ENCODE measurements at regions not wholly inside any gene's neighbourhood (a gene's known extent, or its start where the extent isn't known, plus 50 kb on each side); places are given as distances from the start of the nearest gene placed in this dataset.
"Not testable (repeated sequence)": the region's sequence is repeated elsewhere in the genome, so short reads cannot be mapped to it uniquely, and the experiment has no call there.

DNA sequence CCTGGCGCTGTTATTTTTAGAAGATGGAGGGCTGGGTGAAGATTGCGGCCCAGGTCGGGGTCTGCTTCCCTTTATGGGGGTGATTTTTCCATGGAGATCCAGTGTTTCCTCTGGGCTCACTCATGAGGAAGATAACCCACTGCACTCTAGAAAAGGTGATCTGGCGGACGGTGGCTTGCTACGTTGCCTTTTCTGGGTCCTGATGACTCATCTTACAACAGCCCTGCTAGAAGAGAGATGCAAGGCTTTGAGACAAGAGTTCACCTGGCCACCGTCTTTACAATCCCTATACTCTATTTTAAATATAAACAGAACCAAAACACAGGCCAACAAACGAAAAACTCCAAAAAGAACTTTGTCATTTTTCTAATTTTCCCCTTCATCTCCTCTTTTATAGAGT lies 182.1 kb upstream of the EXOC2 start:
- DNase-seq (ENCODE audit: low read depth in 2 of 3, low spot score in 2 of 3) = no peak

DNA sequence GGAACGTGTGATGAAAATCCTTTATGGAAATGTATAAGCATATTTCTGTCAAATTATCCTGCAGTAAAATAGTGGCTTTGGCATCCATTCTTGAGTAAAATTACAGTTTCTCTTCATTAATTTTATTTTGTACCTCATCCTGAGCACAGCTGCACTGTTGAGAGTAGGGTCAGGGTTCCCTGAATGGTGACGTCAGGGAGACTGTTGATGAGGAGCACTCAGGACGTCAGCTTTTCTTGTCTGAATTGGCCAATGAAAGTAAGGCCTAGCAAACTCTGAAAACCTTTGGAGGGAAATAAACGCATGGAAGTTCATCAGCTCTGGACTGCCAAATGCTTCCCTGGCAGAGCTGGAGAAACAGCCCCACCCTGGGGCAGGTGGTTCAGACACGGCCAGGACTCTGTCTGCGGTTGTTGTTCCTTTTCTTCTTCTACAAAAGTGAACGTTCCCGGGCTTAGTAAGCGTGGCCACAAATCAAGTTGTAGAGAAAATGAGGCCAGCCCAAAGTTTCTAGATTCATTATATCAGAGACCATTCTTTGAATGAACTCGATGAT lies 179.7 kb upstream of the EXOC2 start:
- DNase-seq (ENCODE audit: low read depth in 2 of 3, low spot score in 2 of 3) = no peak

DNA sequence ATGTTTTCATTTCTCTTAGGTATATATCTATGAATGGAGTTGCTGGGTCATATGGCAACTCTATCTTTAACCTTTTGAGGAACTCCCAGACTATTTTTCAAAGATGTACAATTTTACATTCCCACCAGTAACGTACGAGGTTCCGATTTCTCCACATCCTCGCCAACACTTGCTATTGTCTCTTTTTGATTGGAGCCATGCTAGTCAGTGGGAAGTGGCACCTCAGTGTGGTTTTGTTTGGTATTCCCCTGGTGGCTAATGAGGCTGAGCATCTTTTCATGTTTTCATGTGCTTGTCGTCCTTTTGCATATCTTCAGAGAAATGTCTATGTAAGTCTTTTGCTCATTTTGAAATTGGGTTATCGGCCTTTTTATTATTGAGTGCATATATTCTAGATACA lies 178.6 kb upstream of the EXOC2 start:
- DNase-seq (ENCODE audit: low read depth in 2 of 3, low spot score in 2 of 3) = no peak

DNA sequence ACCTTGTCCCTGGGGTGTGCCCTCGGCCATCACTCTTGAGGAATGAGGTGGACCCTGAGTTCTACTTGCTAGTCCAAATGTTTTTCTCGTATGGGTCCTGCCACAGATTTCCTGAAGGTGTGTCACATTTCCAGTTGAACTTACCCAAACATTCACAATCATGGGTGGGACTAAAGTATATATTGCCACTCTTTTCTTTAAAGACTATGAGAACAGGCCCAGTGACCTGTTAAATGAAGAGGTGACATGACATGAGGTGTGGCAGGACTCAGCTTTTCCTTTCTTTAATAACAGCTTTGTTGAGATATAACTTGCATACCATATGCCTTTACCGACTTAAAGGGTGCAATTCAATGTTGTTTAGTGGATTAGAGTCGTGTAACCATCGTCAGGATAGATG lies 177.2 kb upstream of the EXOC2 start:
- DNase-seq (ENCODE audit: low read depth in 2 of 3, low spot score in 2 of 3) = no peak

DNA sequence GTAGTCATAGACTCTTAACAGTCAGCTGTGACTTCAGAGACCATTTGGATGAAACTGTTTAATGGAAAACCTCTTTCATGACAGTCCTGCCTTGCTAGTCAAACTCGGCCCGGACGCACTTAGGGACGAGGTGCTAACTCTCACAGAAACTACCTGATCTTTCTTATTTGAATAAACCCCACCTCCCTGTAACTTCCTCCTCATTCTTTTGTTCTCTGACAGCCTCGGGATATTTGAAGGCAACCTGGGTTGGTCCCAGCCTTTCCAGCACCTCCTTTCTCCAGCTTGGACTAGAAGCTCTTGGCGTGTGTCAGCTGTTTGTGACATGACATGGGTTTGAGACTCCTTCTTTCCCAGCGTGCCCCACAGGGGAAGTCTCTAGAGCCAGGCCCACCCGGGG lies 175.3 kb upstream of the EXOC2 start:
- DNase-seq (ENCODE audit: low read depth in 2 of 3, low spot score in 2 of 3) = no peak

DNA sequence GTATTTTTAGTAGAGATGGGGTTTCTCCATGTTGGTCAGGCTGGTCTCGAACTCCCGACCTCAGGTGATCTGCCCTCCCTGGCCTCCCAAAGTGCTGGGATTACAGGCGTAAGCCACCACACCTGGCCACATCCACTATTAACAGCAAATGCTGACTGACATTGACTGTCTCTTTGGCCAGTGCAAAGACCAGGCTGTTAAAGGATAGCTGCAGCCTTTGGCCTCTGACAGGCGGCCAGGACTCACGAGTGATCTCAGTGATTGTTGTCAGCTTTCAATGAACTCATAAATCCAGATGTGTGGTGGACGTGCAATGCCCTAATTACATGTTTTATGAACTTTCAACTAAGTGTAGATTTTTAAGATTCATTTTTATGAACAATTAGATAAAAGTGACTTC lies 174.4 kb upstream of the EXOC2 start:
- DNase-seq (ENCODE audit: low read depth in 2 of 3, low spot score in 2 of 3) = no peak

DNA sequence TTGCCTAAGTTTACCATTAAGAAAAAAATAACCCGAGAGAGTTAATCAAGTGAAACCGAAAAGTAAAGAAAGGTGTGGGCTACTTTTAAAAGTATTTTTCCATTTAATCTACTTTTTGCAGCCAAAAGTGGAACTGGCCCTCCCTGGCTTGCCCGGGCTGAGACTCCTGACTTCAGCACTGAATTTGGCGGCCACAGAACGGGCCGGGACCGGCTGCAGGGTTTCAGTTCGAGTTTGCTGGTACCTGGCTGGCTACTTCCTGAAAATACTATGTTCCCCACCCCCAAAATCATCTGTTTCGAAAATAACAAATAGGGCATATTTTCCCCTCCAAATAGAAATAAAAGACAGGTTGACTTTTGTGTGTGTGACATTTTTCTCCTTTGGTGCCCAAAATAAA lies 173.4 kb upstream of the EXOC2 start:
- DNase-seq (ENCODE audit: low read depth in 2 of 3, low spot score in 2 of 3) = no peak

DNA sequence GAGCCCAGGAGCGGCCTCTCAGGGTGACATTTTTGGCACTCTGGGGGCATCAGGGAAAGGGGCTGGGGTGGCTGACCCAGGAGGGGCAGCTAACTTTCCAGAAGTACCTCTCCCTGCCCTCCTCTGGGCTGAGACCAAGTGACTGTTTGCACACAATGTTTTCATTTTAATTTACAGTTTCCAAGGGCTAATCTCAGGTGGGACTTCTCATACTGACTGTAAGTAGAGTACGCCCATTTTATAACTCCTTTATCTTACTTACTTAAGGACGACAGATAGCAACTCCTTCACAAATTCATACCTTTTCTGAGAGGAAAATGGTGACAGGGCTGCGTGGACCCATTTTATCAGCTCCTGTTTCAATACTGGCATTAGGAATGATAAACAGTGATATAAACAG lies 172.9 kb upstream of the EXOC2 start:
- DNase-seq (ENCODE audit: low read depth in 2 of 3, low spot score in 2 of 3) = no peak

DNA sequence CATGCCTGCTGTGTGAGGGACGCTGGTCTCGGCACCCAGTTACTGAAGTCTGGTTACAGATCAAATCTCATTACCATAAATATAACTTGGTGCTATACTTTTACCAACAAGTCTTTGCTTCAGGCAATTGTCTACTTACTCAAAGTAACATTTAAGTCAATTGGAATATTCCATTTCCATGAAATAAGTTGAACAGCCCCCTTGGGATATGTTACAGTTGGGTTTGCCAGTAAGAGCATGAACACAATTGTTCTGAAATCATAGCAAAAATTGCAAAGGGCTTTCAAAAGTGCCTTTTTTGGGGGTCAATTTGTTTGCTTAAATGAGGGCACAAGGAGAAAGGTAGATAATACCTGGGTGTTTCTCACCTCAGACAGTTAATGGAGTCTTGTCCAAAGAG lies 170.9 kb upstream of the EXOC2 start:
- no peak for DNase-seq (ENCODE audit: low read depth in 2 of 3, low spot score in 2 of 3)

DNA sequence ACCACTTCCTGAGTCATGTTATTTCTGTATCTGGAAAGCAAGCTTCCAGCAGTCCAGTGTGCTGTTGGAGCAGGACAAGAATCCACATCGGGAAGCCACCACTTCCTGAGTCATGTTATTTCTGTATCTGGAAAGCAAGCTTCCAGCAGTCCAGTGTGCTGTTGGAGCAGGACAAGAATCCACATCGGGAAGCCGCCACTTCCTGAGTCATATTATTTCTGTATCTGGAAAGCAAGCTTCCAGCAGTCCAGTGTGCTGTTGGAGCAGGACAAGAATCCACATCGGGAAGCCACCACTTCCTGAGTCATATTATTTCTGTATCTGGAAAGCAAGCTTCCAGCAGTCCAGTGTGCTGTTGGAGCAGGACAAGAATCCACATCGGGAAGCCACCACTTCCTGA lies 170.2 kb upstream of the EXOC2 start:
- not testable (repeated sequence) for DNase-seq (ENCODE audit: low read depth in 2 of 3, low spot score in 2 of 3)

DNA sequence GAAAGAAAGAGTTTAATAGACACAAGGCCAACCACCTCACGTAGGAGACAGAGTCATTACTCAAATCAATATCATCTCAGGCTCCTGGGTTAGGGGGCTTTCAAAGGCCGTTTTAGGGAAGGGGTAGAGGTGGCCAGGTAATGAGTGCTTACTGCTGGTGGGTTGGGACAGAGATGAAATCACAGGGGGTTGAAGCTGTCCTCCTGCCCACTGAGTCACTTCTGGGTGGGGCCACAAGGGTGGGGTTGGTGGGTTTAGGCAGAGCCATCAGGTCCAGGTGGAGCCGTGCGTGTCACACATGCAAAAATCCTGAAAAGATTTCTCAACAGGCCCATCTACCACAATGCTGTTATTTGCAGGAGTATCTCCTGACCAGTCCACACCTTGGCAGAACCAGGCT lies 167.0 kb upstream of the EXOC2 start:
- DNase-seq (ENCODE audit: low read depth in 2 of 3, low spot score in 2 of 3) = no peak

DNA sequence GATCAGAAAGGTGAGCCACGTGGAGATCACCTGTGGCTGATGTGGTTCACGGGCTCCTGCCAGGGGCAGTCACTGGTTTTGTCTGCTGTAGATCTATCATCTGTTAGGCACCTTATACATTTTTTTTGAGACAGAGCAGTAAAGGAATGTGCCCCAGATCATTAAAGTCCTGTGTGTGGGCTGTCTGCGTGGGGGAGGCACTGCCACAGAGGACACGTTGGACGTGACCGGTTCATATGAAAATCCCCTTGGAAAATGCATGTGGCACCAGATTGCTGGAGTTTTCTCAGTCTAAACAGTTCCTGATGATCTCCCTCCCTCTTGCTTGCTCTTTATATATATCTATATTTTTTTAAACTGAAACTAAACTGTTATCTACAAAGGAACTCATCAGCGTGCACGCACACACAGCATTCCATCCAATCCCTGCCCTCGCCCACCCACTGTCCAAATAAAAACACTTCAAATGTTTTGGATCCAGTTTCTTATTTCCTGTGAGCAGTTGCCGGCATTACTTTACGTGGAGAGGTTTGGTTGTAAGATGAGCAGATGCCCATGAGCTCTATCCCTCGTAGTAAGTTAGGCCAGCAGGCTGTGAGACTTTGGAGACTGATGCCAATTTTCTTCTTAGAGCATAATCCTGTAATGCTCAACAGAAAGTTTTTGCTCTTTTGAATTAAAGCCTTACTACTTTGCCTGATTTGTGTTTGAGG lies 161.6 kb upstream of the EXOC2 start:
- no peak for DNase-seq (ENCODE audit: low read depth in 2 of 3, low spot score in 2 of 3)

DNA sequence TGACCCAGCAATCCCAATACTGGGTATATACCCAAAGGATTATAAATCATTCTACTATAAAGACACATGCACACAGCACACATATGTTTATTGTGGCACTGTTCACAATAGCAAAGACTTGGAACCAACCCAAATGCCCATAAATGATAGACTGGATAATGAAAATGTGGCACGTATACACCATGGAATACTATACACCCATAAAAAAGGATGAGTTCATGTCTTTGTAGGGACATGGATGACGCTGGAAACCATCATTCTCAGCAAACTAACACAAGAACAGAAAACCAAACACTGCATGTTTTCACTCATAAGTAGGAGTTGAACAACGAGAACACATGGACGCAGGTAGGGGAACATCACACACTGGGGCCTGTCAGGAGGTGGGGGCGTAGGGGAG lies 159.3 kb upstream of the EXOC2 start:
- DNase-seq (ENCODE audit: low read depth in 2 of 3, low spot score in 2 of 3) = not testable (repeated sequence)

DNA sequence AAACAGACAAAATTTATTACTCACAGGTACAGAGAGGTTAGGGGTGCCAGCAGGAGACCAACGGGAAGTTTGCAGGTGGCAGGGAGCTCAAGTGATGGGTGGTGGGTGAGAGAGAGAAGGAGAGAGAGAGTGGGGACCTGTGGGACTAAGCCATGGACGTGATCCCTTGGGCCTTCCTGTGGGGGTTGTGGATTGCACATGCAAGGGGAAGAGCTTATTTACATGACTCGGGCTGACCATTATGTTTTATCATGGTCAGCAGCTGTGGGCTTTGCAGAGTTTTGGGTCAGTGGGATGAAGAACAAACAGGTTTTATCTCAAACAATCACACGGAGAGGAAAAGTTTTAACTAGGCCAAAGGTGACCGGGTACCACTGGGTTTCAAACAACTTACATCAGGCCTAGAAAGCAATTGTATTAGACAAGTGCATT lies 156.2 kb upstream of the EXOC2 start:
- DNase-seq (ENCODE audit: low read depth in 2 of 3, low spot score in 2 of 3) = no peak

DNA sequence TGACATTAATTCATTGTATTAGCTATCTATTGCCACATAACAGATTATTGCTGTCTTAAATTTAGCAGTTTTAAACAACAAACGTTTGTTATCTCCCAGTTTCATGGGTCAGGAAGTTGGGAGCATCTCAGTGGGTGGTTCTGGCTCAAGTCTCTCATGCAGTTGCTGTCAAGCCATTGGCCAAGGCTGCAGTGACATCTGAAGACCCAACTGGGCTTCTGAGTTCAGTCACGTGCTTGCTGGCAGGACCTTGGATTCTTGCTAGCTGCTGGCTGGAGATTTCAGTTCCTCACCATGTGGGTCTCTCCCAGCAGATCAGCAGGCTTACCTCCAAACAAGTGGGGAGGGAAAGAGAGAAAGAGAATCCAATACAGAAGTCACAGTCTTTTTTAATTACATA lies 152.6 kb upstream of the EXOC2 start:
- no peak for DNase-seq (ENCODE audit: low read depth in 2 of 3, low spot score in 2 of 3)

DNA sequence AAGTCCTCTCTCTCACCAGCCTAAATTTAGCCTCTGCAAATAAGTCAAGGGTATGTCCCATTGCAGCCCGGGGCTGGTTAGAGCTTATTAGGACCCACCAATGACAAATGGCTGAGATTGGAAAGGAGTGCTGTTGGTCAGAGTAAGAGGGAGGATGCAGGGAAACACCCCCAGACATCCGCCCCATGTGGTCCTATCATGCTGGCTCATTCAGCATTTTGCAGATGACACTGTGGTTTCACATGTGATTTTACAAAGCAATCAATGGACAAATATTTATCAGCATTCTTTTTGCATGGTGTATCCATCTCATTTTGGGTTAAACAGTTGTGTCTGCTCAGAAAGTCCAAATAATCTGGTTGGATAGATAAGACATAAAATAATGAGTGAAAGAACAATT lies 152.2 kb upstream of the EXOC2 start:
- DNase-seq (ENCODE audit: low read depth in 2 of 3, low spot score in 2 of 3) = no peak

DNA sequence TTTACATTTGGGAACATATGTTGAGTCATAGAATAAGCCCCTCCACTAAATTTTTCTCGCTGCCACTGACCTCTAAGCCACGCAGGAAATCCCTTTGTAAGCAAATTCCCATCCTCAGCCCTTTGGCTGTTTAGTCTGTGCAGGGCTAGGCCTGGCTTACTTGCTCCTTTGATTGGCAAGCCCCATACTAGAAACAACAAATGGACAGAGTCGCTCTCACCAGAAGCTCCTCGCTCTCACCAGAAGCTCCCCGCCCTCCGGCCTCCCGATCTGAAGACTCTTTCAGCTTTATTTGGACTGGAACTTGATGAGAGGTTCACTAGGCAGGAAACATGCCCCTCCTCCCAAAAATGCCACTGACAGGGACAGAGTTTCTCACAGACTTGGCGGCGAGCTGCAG lies 149.2 kb upstream of the EXOC2 start:
- no peak for DNase-seq (ENCODE audit: low read depth in 2 of 3, low spot score in 2 of 3)

DNA sequence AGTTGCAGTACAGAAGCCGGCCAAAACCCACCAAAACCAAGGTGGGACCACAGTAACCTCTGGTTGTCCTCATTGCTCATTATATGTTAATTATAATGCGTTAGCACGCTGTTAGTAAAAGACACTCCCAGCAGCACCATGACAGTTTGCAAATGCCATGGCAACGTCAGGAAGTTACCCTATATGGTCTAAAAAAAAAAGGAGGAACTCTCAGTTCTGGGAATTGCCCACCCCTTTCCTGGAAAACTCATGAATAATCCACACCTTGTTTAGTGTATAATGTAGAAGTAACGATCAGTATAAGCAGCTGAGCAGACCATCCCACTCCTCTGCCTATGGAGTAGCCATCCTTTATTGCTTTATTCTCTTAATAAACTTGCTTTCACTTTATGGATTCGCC lies 148.6 kb upstream of the EXOC2 start:
- DNase-seq (ENCODE audit: low read depth in 2 of 3, low spot score in 2 of 3) = no peak

DNA sequence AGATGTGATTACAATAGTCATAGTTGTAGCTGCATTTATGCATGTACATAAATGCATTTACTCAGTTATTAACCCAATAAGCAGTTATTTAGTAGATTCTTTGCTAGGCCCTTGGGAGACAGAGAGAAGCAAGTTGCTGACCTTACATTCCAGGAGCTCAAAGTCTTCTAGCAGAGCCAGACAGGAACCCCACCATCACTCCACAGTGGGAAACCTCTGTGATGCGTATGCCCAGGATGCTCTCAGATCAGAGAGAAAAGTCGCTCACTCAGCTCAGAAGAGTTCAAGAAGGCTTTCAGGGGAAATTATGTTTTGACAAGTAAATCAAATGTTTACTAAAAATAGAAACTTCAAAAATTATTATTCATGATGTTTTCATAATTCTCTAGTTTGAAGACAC lies 146.3 kb upstream of the EXOC2 start:
- DNase-seq (ENCODE audit: low read depth in 2 of 3, low spot score in 2 of 3) = no peak

DNA sequence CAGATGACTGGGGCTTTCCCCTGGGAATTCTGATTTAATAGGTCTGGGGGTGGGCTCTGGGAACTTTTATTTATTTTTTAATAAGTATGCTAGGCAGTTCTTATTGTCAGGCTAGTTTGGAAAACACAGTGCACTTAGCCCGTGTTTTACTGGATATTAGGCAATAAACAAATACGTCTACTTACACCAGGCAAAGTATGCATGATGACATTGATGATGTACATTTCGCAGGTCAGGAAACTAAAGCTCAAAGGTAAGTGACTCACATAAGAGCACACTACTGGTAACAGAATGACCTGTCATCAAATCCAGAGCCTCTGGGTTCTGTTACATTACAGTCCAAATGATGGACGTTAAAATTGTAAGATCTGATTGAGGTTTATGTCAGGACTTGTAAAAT lies 144.4 kb upstream of the EXOC2 start:
- no peak for DNase-seq (ENCODE audit: low read depth in 2 of 3, low spot score in 2 of 3)

DNA sequence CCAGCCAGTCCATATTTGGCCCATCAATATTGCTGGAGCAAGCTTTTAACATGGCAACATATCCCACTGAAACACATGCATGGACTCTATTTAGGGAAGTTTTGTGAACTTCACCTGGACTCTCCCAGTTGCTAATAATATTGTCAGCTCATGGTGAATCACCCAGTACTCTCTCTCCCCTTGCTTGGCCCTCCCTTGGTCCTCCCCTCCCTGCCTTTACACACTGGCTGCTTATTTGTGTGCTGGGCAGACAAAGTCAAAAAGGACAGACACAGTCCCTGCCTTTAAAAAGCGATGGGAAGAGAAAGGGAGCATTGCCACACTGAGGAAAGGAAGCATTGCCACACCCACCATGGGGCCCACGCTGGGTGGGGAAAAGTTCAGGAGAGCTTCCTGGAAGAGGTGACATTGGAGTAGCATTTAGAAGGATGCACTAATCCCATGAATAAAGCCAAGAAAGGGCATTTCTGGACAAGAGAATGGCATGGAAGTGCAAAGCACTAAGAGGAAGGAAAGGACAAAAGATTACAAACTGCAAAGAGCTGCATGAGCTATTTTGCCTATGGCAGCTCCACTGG lies 143.4 kb upstream of the EXOC2 start:
- no peak for DNase-seq (ENCODE audit: low read depth in 2 of 3, low spot score in 2 of 3)

DNA sequence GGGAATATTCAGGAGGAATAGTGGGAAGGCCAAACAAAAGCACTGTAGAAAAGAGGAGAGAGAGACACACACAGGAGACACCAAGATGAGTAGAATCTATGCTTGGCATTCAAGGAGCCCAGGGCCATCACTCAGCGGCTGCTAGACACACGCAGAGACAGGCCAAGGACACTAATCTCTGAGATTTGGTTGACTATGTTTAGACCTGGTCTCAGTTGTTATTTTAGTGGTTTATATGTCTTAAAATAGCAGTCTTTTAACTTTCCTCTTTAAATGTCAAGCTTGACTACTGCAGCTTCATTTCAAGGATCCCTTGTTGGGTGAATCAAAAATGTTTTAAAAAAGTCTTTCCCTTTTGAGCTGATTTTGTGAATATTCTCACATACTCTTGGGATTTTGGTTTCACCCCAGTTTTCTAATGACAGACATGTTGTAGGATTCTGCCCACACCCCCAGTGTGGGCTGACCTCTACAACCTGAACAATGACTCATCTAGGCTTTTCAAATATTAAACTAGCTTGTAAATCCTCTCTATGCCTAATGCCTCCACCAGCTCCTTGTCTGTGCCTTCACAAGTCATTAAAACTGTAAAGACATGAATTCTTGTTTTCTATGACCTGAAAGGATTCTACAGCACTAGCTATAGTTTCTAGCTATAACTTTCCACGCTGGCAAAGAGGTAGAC lies 142.7 kb upstream of the EXOC2 start:
- DNase-seq (ENCODE audit: low read depth in 2 of 3, low spot score in 2 of 3) = no peak

All from hematopoietic multipotent progenitor cell (in vitro differentiated cells).